ENCODE measurements at regions not wholly inside any gene's neighbourhood (a gene's known extent, or its start where the extent isn't known, plus 50 kb on each side); places are given as distances from the start of the nearest gene placed in this dataset.

DNA sequence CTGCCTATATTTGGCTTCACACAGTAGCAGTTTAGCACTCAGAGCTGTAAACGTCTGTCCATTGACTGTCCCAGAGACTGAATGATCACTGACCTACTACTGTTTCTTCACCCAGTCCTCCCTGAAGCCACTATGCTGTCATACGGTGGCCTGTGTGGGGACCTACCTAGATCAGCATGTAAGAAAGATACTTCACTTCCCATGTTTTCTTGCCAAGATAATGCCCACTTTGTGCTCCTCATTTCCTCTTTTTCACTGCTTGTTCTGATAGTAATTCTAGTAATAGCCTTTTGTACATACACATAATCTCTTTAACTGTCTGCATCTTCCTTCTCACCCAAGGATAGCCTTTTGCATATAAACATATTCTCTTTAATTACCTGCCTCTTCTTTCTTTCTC, 109.9 kb upstream of the TIAM2 start:
- DNase-seq (ENCODE audit: low read depth) = no peak

DNA sequence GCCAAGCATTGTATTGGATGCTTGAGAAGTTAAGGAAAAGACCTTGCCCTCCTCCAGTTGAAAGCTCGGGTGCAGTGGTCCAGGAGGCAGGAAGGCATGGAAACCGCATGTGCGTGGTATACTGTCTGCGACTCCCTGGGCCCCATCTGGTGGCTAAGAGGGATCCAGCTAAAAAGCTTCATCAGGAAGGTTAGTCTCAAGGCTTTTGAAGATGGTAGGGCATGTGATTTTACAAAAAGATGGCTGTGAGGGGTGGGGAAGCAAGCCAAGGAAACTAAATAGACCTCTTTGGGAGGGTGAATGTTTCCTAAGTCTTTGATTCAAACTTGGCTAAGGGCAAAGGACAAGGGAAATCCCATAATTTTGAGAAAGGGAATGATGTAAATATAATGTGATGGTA, 109.1 kb upstream of the TIAM2 start:
- DNase-seq (ENCODE audit: low read depth) = no peak

DNA sequence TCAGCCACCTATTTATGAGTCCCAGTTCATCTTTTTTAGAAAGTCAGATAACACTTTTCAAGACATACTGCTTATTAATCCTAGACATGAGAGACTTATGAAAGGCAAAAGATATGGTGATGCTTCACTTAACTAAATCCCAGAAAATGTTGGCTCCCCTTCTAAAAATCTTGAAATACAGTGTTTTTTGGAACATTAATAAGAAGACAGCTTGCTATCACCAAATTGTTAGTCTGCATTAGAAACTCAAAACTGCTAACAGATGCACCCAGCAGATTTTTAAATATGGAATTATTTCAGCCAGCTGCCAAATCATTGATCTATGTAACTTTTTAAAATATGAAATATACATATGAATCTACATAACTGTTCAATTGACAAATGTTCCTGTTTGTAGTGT, 108.6 kb upstream of the TIAM2 start:
- no peak for DNase-seq (ENCODE audit: low read depth)

DNA sequence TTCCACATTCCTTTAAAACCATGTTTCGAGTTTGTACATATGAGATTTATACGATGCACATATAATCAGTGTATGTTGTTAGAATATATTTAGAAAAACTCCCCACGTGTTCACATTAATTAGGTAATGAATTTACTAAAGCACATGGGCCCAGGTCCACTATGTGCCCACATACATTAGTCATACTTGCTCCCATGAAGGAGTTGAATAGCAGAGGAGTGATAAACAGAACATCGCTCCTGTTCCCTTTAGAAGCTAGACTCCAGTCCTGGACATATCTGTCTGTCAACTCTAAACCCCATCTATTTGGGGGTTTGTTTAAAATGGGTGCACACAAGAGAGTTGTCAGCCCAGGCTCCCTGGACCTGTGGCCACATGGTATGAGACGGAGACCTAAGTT, 108.1 kb upstream of the TIAM2 start:
- DNase-seq (ENCODE audit: low read depth) = no peak

DNA sequence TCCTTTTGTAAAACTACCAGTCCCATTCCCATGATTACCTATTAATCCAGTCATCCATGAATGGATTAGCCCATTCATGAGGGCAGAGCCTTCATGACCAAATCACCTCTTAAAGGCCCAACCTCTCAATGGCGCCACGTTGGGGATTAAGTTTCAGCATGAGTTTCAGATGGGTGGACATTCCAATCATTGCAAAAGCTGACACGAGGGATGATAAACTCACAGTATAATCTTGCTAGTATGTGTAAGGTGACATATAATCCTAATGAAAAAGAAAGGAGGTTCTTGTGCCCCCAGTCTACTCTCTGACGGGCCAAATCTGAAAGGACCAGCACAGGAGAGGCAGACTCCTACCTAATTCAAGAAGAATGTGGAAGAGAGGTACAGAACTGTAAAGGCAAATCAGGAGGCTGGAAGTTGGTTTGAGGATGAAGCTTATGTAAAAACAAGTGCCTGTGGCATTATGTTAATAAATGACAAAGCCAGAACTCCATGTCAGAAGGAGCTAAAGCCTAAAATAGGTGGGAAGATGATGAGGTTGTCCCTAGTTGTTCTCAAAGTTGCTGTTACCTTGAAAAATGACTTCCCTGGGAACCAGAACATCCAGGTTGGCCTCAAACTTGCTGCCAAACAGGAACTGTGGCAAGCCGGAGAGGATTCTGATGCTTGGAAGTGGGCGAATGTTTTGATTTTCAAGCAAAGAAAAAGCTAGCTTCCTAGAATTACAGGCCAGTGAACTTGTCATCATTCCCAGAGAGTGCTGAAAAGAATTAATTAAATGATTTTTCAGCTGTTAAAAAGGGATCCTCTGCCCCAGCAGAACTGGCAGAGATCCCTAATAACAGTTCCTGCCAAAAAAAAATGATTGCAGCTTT, 106.5 kb upstream of the TIAM2 start:
- no peak for DNase-seq (ENCODE audit: low read depth)

DNA sequence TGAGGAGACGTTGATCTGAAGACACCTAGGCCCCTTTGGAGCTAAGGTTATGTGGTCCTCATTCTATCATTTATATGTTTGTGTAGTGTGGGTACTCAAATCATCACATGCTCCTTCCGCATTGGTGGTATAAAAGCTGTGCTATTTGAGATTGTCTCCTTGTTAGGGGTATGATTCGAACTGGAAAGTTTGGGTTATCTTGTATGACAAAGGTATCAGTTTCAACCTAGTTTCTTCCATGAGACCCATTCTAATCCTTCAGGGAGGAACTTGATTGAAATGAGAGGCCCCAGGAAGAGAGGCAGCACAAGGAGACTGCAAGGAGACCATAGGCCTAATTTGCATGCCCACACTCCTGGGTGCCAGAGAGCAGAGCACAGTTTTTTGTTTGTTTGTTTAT, 104.2 kb upstream of the TIAM2 start:
- DNase-seq (ENCODE audit: low read depth) = no peak

DNA sequence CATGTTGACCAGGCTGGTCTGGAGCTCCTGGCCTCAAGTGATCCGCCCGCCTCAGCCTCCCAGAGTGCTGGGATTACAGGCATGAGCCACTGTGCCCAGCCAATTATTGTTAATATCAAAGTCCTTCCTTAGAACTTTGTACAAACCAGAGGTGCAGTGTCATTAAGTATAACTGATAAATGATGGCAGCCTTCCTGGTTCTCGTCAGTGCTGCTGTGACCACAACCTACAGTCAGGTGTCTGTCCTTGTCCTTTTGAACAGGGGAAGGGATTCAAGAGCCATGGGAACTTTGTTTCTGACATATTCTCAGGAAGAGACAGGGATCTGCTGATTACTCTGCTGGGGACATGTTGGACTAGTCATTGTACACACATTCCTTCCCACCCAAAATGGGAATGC, 103.2 kb upstream of the TIAM2 start:
- DNase-seq (ENCODE audit: low read depth) = no peak

DNA sequence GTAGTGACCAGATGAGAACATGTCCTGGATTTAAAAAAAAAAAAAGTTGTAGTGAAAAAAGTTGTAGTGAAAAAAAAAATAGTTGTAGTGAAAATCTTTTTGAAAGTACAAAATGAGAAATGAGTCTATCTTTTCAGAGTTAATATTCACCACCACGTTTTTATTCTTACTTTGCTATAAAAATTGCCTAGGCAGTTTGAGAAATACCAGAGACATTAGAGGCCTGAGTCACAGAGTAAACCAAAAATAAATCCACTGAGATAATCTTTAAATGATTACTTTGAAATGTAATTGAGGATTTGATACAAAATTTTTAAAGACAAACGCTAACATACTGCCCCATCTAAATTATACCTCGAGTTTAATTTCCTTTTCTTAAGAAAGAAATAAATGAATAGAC, 101.2 kb upstream of the TIAM2 start:
- DNase-seq (ENCODE audit: low read depth) = no peak

DNA sequence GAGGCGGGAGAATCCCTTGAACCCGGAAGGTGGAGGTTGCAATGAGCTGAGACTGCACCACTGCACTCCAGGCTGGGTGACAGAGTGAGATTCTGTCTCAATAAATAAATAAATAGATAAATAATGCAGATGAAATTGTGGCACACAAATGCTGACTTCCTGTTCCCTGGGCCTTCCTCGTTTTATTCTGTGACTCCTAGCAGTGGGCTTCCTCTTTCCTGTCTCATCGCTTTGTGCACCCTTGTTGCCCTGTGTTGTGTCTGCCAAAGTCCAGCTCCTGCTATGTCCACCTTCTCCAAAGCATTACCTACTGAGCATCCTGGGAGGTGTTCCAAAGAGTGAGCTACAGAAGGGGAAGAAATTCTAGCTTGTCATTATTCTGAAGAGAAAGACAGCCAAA, 100.2 kb upstream of the TIAM2 start:
- no peak for DNase-seq (ENCODE audit: low read depth)

DNA sequence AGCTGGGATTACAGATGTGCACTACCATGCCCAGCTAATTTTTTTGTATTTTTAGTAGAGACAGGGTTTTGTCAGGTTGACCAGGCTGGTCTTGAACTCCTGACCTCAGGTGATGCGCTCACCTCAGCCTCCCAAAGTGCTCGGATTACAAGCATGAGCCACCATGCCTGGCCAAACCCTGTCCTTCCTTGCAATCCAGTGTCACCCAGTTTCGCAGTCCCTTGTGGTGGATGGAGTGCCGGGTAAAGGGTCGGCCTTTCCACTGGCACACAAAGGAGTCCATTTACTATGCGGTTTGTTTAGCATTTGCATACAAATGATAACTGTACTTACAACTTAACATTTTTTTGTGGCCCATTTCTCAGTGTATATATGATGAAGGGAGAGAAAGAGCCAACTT, 99.3 kb upstream of the TIAM2 start:
- no peak for DNase-seq (ENCODE audit: low read depth)

DNA sequence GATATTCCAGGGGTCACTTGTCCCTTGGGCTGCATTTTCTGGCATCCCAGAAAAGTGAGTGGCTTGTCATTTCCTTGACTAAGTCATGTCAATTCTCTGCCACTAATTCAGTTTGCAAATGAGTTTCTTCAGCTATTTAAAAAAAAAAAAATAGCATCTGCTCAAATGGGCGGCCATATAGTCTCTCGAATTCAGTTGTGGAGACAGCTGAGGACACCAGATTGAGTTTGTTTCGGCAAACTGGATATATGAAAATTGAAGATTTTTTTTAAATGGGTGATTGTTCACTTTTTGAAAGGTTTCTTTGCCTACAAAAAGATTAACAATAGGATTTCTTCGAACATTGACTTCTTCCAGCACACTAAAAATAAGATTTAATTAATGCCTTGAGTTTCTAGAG, 96.3 kb upstream of the TIAM2 start:
- no peak for DNase-seq (ENCODE audit: low read depth)

DNA sequence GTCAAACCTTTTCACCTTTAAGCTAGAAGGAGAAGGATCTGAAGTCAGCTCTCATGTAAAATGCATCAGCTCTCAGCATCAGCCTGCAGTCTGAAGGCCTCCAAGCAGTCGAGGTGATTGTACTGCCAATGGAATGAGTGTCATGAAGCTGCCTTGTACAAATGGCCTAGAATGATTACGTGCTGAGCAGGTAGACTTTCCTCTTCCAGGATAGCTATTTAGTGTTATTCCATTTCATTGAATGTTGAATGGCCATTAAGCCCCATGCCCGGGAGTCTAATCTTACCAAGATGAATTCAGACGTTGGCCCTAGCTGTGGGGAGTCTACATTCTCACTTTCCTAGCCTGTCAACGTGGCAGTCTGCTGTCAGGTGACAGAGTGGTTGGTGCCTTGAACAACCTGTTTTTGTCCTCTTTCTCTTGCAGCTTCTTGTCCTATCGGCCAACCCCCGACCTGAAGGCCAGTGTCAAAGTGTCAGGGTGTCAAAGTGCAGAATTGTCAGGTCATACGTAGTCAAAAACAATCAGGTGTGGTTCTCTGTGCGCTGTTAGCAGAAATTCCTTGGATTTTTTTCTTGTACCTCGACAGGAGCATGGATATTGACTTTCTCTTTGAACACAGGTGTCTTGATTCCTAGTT, 95.2 kb upstream of the TIAM2 start:
- no peak for DNase-seq (ENCODE audit: low read depth)

DNA sequence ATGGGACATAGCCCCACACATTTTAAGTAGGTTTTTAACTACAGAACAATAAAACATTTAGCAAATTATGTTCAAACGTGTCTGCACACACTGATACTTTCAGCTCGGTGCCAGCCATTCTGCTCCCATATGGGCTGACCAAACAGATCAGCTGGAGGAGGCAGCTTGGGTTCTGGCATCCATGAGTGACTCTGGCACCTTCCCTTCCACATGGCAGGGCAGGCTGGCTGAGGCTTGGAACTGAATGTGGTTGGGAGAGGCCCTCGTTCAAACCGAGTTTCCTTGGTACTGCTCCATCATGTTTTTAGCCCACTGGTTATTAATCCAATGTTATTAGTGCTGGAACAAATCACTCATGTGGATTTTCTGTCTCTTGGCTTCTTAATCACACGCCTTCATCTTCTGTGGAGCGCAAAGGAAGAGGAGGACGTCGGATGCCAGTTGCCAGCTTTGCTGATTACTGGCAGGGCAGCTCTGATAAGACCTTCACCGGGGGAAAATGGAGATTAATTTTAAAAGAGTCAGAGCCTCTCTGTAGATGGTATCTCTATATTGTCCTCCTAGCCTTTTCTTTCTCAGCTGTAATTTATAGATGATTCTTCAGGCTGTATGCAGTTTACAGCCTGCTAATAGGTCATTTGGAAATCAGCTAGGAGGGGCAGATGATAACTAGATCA, 93.1 kb upstream of the TIAM2 start:
- DNase-seq (ENCODE audit: low read depth) = no peak

DNA sequence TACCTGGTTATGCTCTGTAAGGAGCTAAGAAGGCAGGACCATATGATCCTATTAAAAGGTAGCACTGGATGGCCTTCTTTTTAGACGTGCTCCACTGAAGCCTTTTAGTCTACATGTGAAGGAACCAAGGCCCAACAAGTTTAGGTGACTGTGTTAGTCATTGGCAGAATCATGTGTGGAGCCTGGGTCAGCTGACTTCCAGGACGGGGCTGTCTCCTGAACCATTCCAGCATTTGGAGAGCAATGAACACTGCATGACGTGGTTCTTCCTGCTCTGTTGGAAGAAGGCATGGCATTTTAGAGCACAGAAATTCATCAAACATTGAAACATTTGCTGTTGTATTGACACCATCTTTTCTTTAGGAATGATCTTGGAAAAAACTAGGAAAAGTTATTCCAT, 87.8 kb upstream of the TIAM2 start:
- no peak for DNase-seq (ENCODE audit: low read depth)

DNA sequence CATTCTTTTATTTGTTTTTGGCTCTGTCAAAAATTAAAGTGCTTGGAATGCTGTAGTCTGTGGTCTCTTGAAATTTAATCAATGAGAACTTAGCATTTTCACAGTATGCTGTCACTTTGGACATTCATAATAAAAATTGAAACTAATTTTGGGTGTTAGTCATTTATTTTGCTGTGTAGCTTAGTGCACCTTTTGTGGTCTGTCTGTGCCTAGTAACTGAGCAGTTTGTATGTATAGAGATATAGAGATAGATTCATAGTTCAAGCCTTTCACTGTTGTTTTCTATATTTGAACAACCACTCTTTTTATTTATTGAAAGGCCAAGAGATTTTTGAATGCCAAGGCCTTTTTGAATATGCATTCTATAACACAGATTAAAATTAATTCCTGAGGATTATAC, 86.4 kb upstream of the TIAM2 start:
- DNase-seq (ENCODE audit: low read depth) = no peak

DNA sequence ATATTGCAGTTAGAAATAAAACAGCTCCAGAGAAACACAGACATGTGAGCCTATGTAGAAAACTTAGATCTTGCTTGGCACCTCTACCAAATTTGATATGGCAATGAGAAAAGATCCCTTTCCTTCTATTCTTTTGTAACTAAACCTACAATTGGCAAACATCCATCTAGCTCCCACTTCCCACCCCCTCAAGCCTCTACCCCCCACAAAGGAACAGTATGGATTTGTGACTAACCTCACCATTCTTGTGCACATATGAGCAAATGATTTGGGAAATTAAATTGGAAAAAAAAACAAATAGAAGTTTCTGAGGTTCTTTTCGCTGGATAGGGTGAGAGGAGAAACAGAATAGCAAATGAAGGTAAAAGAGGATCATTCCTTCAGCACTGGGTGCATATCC, 85.8 kb upstream of the TIAM2 start:
- DNase-seq (ENCODE audit: low read depth) = no peak

DNA sequence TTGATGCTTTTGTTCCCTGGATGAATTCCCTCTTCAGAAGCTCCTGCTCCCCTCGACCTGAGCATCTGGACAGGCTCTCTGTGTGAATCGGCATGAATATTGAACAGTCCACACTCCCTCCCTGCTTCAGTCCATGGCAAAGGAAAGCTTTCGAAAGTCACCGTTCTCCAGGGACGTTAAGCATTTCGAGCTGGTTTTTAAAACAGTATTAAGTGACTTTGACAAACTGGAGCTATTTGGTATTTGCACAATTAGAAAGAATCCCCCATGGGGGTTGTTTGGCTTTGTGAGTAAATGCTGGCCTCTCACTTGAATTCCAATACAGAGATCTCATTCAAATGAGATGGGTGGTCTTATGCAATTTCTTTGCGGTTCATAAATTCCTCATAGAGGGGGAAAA, 85.3 kb upstream of the TIAM2 start:
- no peak for DNase-seq (ENCODE audit: low read depth)

DNA sequence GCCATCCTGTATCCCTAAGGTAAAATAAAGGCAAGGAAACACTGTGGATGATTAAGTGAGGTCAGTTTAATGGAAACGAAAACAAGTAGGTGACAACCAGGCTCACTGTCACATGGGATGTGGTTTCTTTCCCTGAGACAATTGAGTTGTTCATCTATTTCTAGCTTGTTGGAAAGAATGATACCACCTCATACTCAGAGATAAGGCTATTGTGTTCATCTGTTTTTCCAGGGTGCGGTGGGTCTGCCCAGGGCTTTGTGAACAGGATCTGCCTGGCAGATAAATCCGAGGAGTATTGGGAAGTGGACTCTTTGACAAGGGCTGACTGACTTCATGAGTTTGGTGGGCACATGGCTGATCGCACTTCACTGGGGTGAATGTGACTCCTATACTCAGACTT, 80.8 kb upstream of the TIAM2 start:
- no peak for DNase-seq (ENCODE audit: low read depth)

DNA sequence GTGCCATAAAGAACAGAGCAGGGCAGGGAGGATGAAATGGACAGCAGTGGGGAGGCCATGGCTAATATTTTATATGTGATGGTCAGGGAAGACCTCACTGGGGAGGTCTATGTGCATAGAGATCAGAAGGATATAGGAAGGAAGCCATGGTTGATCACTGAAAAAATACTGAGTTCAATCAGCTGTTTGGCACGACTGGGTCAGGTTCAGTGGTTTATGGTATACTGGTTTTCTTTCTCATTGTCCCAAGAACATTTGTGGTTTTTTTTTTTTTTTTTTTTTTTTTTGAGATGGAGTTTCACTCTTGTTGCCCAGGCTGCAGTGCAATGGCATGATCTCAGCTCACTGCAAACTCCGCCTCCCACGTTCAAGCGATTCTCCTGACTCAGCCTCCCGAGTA, 78.3 kb upstream of the TIAM2 start:
- no peak for DNase-seq (ENCODE audit: low read depth)

DNA sequence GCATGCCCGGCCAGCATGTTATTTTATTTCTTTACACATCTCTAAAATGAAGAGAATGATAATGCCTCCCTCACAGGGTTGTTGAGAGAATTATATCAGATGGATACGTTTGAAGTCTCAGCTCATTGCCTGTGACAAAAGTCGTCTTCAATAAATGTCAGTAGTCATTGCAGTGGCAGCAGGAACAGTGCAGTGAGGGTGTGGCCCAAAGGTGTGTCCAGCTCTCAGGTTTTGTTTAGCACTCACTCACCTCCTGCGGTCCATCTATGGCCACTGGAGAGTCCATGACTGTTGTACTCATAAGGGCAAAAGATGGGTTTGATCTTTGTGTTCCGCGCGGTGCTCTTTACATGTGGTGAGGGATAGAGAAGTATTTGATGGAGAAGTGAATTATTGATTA, 77.2 kb upstream of the TIAM2 start:
- no peak for DNase-seq (ENCODE audit: low read depth)

DNA sequence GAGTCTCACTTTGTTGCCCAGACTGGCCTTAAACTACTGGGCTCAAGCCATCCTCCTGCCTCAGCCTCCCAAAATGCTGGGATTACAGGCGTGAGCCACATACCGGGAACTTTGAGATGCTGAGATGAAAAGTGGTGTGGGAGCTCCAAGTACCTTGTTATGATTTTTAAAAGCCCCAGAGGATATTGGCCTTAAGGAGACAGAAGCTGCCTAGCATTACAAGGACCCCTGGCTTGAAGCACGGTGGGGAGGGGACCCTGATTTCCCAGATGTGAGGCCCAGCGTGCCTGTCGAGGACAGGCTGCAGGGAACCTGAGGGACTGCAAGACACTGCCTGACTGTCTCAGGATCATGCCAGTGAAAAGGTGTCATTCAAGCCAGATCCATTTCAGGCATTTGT, 75.3 kb upstream of the TIAM2 start:
- no peak for DNase-seq (ENCODE audit: low read depth)

DNA sequence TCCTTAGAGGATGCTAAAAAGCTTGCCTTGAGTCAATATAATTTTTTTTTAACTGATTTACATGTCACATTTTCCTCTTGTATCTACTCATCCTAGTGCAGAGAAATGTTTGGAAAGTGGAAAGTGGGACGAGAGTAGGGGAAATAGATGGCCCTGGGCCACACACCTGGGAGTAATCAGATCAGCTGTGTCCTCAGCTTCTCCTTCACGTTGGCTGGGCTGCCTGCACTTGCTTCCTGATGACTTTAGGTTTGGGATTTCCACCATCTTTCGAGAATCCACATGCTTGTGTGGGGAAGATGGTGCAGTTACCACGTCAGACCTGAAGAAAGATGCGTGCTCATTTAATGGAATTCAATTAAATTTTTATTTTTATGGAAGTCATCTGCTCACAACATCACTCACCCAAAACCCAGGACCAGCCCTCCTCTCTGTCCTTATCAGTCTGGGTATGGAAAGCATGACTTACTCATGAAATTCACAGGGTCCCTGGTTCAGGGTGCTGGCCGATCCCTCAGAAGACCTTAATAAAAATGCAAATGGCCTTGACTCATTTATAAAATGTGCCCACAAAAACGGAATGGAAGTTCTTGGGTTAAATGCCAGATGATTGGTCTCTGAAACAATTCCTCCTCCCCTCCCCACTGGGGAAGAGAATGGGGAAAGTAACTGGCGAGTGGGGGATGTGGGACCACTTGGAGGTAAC, 74.5 kb upstream of the TIAM2 start:
- DNase-seq (ENCODE audit: low read depth) = no peak

DNA sequence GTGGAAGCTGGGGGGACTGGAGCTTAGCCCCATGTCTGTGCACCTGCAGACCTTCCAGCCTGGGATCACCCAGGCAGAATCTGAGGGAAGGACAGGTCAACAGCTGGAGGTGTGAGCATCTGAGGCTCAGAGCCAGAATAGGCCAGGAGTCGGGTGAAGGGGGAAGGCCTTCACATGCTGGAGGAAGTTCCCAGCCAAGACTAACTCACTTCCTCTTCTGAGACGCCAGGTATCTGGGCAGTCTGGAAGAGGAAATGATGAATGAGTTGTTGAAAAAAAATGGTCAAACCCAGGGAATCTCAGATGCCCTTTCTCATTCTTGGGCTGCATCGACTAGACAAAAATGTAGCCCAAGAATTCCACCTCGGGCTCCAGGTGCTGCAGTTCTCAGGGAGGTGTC, 73.6 kb upstream of the TIAM2 start:
- DNase-seq (ENCODE audit: low read depth) = no peak

Measured in activated T-cell treated with anti-CD3 and anti-CD28 coated beads for 1 hour (primary cell).